CD14-positive monocyte (primary cell): ENCODE measurements at regions not wholly inside any gene's neighbourhood (a gene's known extent, or its start where the extent isn't known, plus 50 kb on each side); places are given as distances from the start of the nearest gene placed in this dataset.

ENCODE experiments used
- DNase-seq, 3 donors: peaks; one replicate each; pipeline ENCODE4 v3.0.0-alpha.2; 2011 to 2022
- H2AFZ ChIP-seq: 2 replicates; pipeline ENCODE4 v1.6.0; 2012; ENCODE audit warnings: mild to moderate bottlenecking, low read depth, low read length, inconsistent platforms; ENCODE audit not compliant: insufficient read depth, poor library complexity, severe bottlenecking
- H3K27ac ChIP-seq, 2 donors: 1 replicate in 1 of 2; 2 replicates in 1 of 2; pipeline ENCODE4 v1.5.1; 2012 to 2013; ENCODE audit warnings: low read length in 2 of 2, control low read depth in 1 of 2, inconsistent platforms in 1 of 2, low read depth in 1 of 2, mild to moderate bottlenecking in 1 of 2
- H3K27me3 ChIP-seq, 2 donors: one replicate each; pipeline versions ENCODE4 v1.6.0 to v1.6.1; 2011 to 2013; ENCODE audit warnings: low read length in 2 of 2; ENCODE audit not compliant: control insufficient read depth in 2 of 2, insufficient read depth in 2 of 2
- H3K36me3 ChIP-seq, 2 donors: replicated peaks in 1 of 2; 1 replicate in 1 of 2; 2 replicates in 1 of 2; pipeline versions ENCODE4 v1.5.1 to v1.6.1; 2012 to 2013; ENCODE audit warnings: low read length in 2 of 2, control low read depth in 1 of 2, inconsistent platforms in 1 of 2, mild to moderate bottlenecking in 1 of 2; ENCODE audit not compliant: insufficient read depth in 2 of 2, control insufficient read depth in 1 of 2
- H3K4me1 ChIP-seq, 2 donors: 1 replicate in 1 of 2; 2 replicates in 1 of 2; pipeline versions ENCODE4 v1.5.1 to v1.6.1; 2012 to 2013; ENCODE audit warnings: low read length in 2 of 2, control low read depth in 1 of 2, inconsistent platforms in 1 of 2, mild to moderate bottlenecking in 1 of 2, moderate library complexity in 1 of 2; ENCODE audit not compliant: insufficient read depth in 2 of 2, control insufficient read depth in 1 of 2
- H3K4me2 ChIP-seq: replicated peaks from 2 replicates; pipeline ENCODE3; 2012; ENCODE audit warnings: low read length, moderate library complexity, mild to moderate bottlenecking; ENCODE audit not compliant: poor library complexity, severe bottlenecking; ENCODE audit errors: extremely low read depth
- H3K4me3 ChIP-seq, 3 experiments: fragments of 200-600 bp in 1 of 3; sonication (generic) in 1 of 3; replicated peaks in 1 of 3; 1 replicate in 2 of 3; 2 replicates in 1 of 3; pipeline ENCODE4 v1.5.1; 2011 to 2013; ENCODE audit warnings: low read length in 3 of 3, mild to moderate bottlenecking in 3 of 3, control low read depth in 2 of 3, low read depth in 2 of 3, inconsistent platforms in 1 of 3, moderate library complexity in 1 of 3
- H3K79me2 ChIP-seq: 2 replicates; pipeline ENCODE4 v1.6.0; 2012; ENCODE audit warnings: mild to moderate bottlenecking, control low read depth, inconsistent platforms, low read length, moderate library complexity; ENCODE audit not compliant: insufficient read depth
- H3K9ac ChIP-seq: 2 replicates; pipeline ENCODE4 v1.6.0; 2017; ENCODE audit warnings: low read length, mild to moderate bottlenecking; ENCODE audit not compliant: insufficient read depth, poor library complexity, severe bottlenecking
- H3K9me3 ChIP-seq, 2 donors: replicated peaks in 1 of 2; 1 replicate in 1 of 2; 2 replicates in 1 of 2; pipeline versions ENCODE4 v1.5.1 to v1.6.1; 2012 to 2013; ENCODE audit warnings: low read length in 2 of 2, control low read depth in 1 of 2; ENCODE audit not compliant: control insufficient read depth in 1 of 2, insufficient read depth in 1 of 2
- H4K20me1 ChIP-seq: 2 replicates; pipeline ENCODE4 v1.6.0; 2012; ENCODE audit warnings: mild to moderate bottlenecking, low read length, control low read depth, moderate library complexity; ENCODE audit not compliant: insufficient read depth
- H3K27ac Mint-ChIP-seq, 7 donors: one replicate each; pipeline ENCODE4 v1.8.0; 2020; ENCODE audit warnings: mild to moderate bottlenecking in 7 of 7, mixed read lengths in 7 of 7, moderate library complexity in 6 of 7, inconsistent platforms in 2 of 7
- H3K27me3 Mint-ChIP-seq, 3 donors: one replicate each; pipeline ENCODE4 v1.8.0; 2021 to 2022; ENCODE audit warnings: low read depth in 3 of 3, mild to moderate bottlenecking in 3 of 3, mixed read lengths in 3 of 3, moderate library complexity in 3 of 3, inconsistent platforms in 1 of 3
- H3K36me3 Mint-ChIP-seq, 2 donors: one replicate each; pipeline ENCODE4 v1.8.0; 2020; ENCODE audit warnings: mixed read lengths in 2 of 2, inconsistent platforms in 1 of 2, mild to moderate bottlenecking in 1 of 2
- H3K4me1 Mint-ChIP-seq: one replicate; pipeline ENCODE4 v1.8.0; 2020; ENCODE audit warnings: mild to moderate bottlenecking, mixed read lengths
- H3K4me3 Mint-ChIP-seq, 2 donors: one replicate each; pipeline ENCODE4 v1.8.0; 2020; ENCODE audit warnings: mild to moderate bottlenecking in 2 of 2, mixed read lengths in 2 of 2, moderate library complexity in 1 of 2
- H3K9me3 Mint-ChIP-seq, 7 donors: one replicate each; pipeline ENCODE4 v1.8.0; 2020 to 2022; ENCODE audit warnings: mixed read lengths in 7 of 7, mild to moderate bottlenecking in 6 of 7, moderate library complexity in 6 of 7, inconsistent platforms in 2 of 7
- WGBS: methylation state at CpG from one replicate; pipeline ENCODE4 v1.1.5; 2013; ENCODE audit warnings: missing lambda C conversion rate; ENCODE audit not compliant: insufficient coverage; 5-methylcytosine and 5-hydroxymethylcytosine counted together
- intact Hi-C, 2 donors: fragments of 100-400 bp; cut with micrococcal nuclease; formaldehyde crosslinking; loops; one replicate each; pipeline versions ENCODE4 v1.15.0 to v1.15.1; 2023
- TF ChIP-seq, protein P1 (sequence below): fragments of 200-600 bp; IDR thresholded peaks from one replicate; pipeline ENCODE4 v1.8.0; 2022; ENCODE audit warnings: antibody characterized with exemption, mild to moderate bottlenecking

DNA sequence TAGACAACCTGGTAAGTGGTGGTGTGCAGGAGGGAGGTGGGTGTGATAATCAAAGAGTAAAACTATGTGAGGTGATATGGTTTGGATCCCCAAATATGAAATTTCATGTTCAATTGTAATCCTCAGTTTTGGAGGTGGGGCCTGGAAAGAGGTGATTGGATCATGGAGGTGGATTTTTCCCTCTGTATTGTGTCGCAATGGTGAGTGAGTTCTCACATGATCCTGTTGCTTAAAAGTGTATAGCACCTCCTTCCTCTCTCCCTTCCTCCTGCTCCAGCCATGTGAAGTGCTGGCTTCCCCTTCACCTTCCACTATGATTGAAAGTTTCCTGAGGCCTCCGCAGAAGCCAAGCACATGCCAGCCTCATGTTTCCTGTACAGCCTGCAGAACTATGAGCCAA lies 270.2 kb upstream of the FOXG1 start:
- Histone ChIP-seq H3K79me2 (no peaks in the 10 kb centered on the region), H3K36me3 (no peaks in the 10 kb centered on the region), H3K4me3 (no peak overlapping the region), H3K9ac (no peak overlapping the region), H3K9me3 (no peaks in the 10 kb centered on the region), H3K4me1 (no peaks in the 10 kb centered on the region), H3K4me2 (no peak overlapping the region), H4K20me1 (no peaks in the 10 kb centered on the region), H2AFZ (no peak overlapping the region), H3K27me3 (no peaks in the 10 kb centered on the region), H3K27ac (no peak overlapping the region)
- Mint-ChIP-seq H3K4me3 (no peak overlapping the region), H3K4me1 (no peaks in the 10 kb centered on the region), H3K27ac (no peak overlapping the region), H3K9me3 (peaks cover 0 to 4% (median 1%) of the 10 kb centered on the region in 7 donors), H3K27me3 (no peaks in the 10 kb centered on the region), H3K36me3 (no peaks in the 10 kb centered on the region)
- intact Hi-C loops, result no loop called here
- DNase-seq, result no peak
- TF ChIP-seq, protein P1, sequence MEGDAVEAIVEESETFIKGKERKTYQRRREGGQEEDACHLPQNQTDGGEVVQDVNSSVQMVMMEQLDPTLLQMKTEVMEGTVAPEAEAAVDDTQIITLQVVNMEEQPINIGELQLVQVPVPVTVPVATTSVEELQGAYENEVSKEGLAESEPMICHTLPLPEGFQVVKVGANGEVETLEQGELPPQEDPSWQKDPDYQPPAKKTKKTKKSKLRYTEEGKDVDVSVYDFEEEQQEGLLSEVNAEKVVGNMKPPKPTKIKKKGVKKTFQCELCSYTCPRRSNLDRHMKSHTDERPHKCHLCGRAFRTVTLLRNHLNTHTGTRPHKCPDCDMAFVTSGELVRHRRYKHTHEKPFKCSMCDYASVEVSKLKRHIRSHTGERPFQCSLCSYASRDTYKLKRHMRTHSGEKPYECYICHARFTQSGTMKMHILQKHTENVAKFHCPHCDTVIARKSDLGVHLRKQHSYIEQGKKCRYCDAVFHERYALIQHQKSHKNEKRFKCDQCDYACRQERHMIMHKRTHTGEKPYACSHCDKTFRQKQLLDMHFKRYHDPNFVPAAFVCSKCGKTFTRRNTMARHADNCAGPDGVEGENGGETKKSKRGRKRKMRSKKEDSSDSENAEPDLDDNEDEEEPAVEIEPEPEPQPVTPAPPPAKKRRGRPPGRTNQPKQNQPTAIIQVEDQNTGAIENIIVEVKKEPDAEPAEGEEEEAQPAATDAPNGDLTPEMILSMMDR, result no peak
- WGBS, result 20% methylated on average over 1 of the region's 2 CpGs

DNA sequence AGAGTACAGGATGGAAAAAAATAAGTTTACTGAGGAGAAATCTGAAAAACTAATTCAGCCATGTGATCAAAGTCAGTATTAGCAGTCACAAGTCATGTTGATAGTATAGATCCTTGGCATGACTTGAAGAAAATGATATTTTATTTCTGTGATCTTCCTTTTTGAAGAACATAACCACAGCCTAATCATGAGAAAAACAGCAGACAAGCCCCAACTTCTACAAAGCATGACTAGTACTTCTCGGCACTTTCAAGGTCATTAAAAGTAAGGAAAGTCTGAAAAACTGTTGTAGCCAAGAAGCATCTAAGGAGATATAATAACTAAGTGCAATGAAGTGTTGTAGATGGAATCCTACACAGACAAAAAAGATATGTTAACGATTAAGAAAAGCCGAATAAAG lies 264.1 kb upstream of the FOXG1 start:
- intact Hi-C loops, result no loop called here
- no peak overlapping the region for H3K9ac ChIP-seq
- Mint-ChIP-seq H3K4me3 (no peak overlapping the region), H3K36me3 (no peaks in the 10 kb centered on the region), H3K4me1 (no peaks in the 10 kb centered on the region), H3K9me3 (peaks cover 0 to 4% (median 0%) of the 10 kb centered on the region in 7 donors), H3K27me3 (no peaks in the 10 kb centered on the region), H3K27ac (no peak overlapping the region)
- no peak overlapping the region for H3K27ac ChIP-seq
- WGBS, result no CpG with 5 or more reads among the region's 3 CpGs
- H3K4me3 ChIP-seq, result no peak overlapping the region
- no peaks in the 10 kb centered on the region for H3K4me1 ChIP-seq
- no peak for DNase-seq
- no peaks in the 10 kb centered on the region for H3K27me3 ChIP-seq
- H3K9me3 ChIP-seq, result no peaks in the 10 kb centered on the region
- H3K4me2 ChIP-seq, result no peak overlapping the region
- H3K36me3 ChIP-seq, result no peaks in the 10 kb centered on the region
- no peak overlapping the region for H2AFZ ChIP-seq
- no peaks in the 10 kb centered on the region for H3K79me2 ChIP-seq
- TF ChIP-seq, protein P1, result no peak
- no peaks in the 10 kb centered on the region for H4K20me1 ChIP-seq
